C4-2B (cell line): ENCODE measurements at regions not wholly inside any gene's neighbourhood (a gene's known extent, or its start where the extent isn't known, plus 50 kb on each side); places are given as distances from the start of the nearest gene placed in this dataset.

ENCODE experiments used
- CTCF ChIP-seq: fragments of 450-650 bp; conservative IDR thresholded peaks from 2 replicates; pipeline ENCODE4 v1.5.1; 2017; ENCODE audit warnings: mild to moderate bottlenecking
- ZFX ChIP-seq: fragments of 450-650 bp; IDR thresholded peaks from 2 replicates; pipeline ENCODE4 v1.6.1; 2017

GRCh38 chr7:119879835-119880234, 393.1 kb upstream of the KCND2 start:
- TF ChIP-seq CTCF: no peak
- no peak for TF ChIP-seq ZFX
